ENCODE measurements at regions not wholly inside any gene's neighbourhood (a gene's known extent, or its start where the extent isn't known, plus 50 kb on each side); places are given as distances from the start of the nearest gene placed in this dataset.

GRCh38 chr3:21310161-21310560, 440.8 kb downstream of the ZNF385D start:
- POLR2A ChIA-PET (ENCODE audit: partially characterized antibody) = no interaction called here
- no peak for DNase-seq (ENCODE audit: low read depth in 1 of 2, low spot score in 2 of 2)

More at GRCh38 chr3:21310161-21310560, 440.8 kb downstream of the ZNF385D start:
- Histone ChIP-seq H4K91ac (replicated peaks; ENCODE audit: insufficient read length, low read length) (no peak overlapping the region), H3K18ac (ENCODE audit: extremely low read depth, low read length) (no peak overlapping the region), H3K23me2 (ENCODE audit: low read depth, low read length) (no peaks in the 10 kb centered on the region), H4K20me1 (replicated peaks in 1 of 2; ENCODE audit: control insufficient read depth in 1 of 2, insufficient read depth in 2 of 2, low read length in 2 of 2) (no peaks in the 10 kb centered on the region), H3K4me1 (replicated peaks in 1 of 4; ENCODE audit: control insufficient read depth in 3 of 4, insufficient read depth in 4 of 4, low read length in 3 of 4) (no peaks in the 10 kb centered on the region), H2BK15ac (ENCODE audit: low read length) (no peak overlapping the region), H2AK5ac (ENCODE audit: low read depth, low read length) (no peak overlapping the region), H3K4ac (replicated peaks; ENCODE audit: insufficient read length, low read depth, low read length) (no peak overlapping the region), H2BK20ac (ENCODE audit: low read length) (no peak overlapping the region), H2BK5ac (ENCODE audit: low read depth, low read length) (no peak overlapping the region), H3K27ac (ENCODE audit: low read depth, low read length) (no peak overlapping the region), H4K5ac (ENCODE audit: insufficient read length, low read depth, low read length) (no peak overlapping the region), H2BK120ac (replicated peaks; ENCODE audit: low read depth, low read length) (no peak overlapping the region), H3K9me3 (ENCODE audit: insufficient read depth in 2 of 2, low read depth in 1 of 2, low read length in 1 of 2) (no peaks in the 10 kb centered on the region), H3K23ac (ENCODE audit: insufficient read length) (no peak overlapping the region), H3K79me2 (ENCODE audit: control insufficient read depth in 1 of 2, insufficient read depth in 2 of 2, low read length in 2 of 2) (no peaks in the 10 kb centered on the region), H4K8ac (ENCODE audit: extremely low read depth, insufficient read depth, low read length) (no peak overlapping the region), H2AFZ (ENCODE audit: low read length) (no peak overlapping the region), H3K14ac (ENCODE audit: insufficient read length) (no peak overlapping the region), H3K9ac (replicated peaks in 1 of 4; ENCODE audit: extremely low read depth in 1 of 4, low read depth in 3 of 4, low read length in 3 of 4) (no peak overlapping the region), H3K4me2 (ENCODE audit: insufficient read depth in 1 of 2, low read depth in 2 of 2, low read length in 2 of 2) (no peak overlapping the region), H2BK12ac (ENCODE audit: low read depth, low read length) (no peak overlapping the region), H3K27me3 (replicated peaks in 1 of 4; ENCODE audit: control insufficient read depth in 3 of 4, extremely low read depth in 1 of 4, insufficient read depth in 3 of 4, low read length in 3 of 4) (no peaks in the 10 kb centered on the region), H3K4me3 (ENCODE audit: extremely low read depth in 1 of 4, insufficient read depth in 2 of 4, low read depth in 3 of 4, low read length in 4 of 4) (no peak overlapping the region), H3K36me3 (ENCODE audit: control insufficient read depth in 2 of 4, insufficient read depth in 4 of 4, low read length in 3 of 4) (no peaks in the 10 kb centered on the region), H3K79me1 (ENCODE audit: low read depth, low read length) (no peaks in the 10 kb centered on the region), H3K56ac (replicated peaks; ENCODE audit: insufficient read length, low read depth, low read length) (no peak overlapping the region)
- CTCF ChIA-PET (ENCODE audit: partially characterized antibody) = no interaction called here
- no peak for FAIRE-seq
- 93 to 100% methylated on average over 1 to 2 of the region's 2 CpGs for WGBS, 2 experiments (ENCODE audit: extremely low coverage in 1 of 2, insufficient coverage in 1 of 2, insufficient read length in 1 of 2, insufficient replicate concordance in 2 of 2, low coverage in 1 of 2, low lambda C conversion rate in 2 of 2, missing lambda C conversion rate in 1 of 2)
- TF ChIP-seq MAX (IDR thresholded peaks at IDR 0.05) = no peak
- no peak for TF ChIP-seq SIX5 (IDR thresholded peaks at IDR 0.05; ENCODE audit: low read depth, low read length)
- TF ChIP-seq CBX8 (IDR thresholded peaks at IDR 0.05; ENCODE audit: borderline replicate concordance, low read depth, low read length) = no peak
- no peak for TF ChIP-seq USF2 (IDR thresholded peaks at IDR 0.05; ENCODE audit: low read length)
- no peak for TF ChIP-seq BACH1 (IDR thresholded peaks at IDR 0.05; ENCODE audit: low read length)
- no peak for TF ChIP-seq POLR2A (IDR thresholded peaks at IDR 0.05; ENCODE audit: control extremely low read depth in 1 of 2, low read depth in 2 of 2, low read length in 2 of 2)
- TF ChIP-seq RAD21 (IDR thresholded peaks at IDR 0.05 in 1 of 2, conservative IDR thresholded peaks at IDR 0.05 in 1 of 2; ENCODE audit: low read depth in 2 of 2, low read length in 2 of 2) = no peak
- no peak for TF ChIP-seq TCF12 (IDR thresholded peaks at IDR 0.05; ENCODE audit: low read depth, low read length)
- no peak for TF ChIP-seq KDM1A (IDR thresholded peaks at IDR 0.05; ENCODE audit: borderline replicate concordance, low read length)
- no peak for TF ChIP-seq PHF8 (conservative IDR thresholded peaks at IDR 0.05; ENCODE audit: low read depth, low read length)
- no peak for TF ChIP-seq SUZ12 (IDR thresholded peaks at IDR 0.05; ENCODE audit: low read length)
- TF ChIP-seq YY1 (IDR thresholded peaks at IDR 0.05; ENCODE audit: low read depth, low read length) = no peak
